Superior temporal gyrus (tissue), 1 donor: ENCODE measurements at regions not wholly inside any gene's neighbourhood (a gene's known extent, or its start where the extent isn't known, plus 50 kb on each side); places are given as distances from the start of the nearest gene placed in this dataset.

ENCODE experiments used
- DNase-seq: peaks from one replicate; pipeline ENCODE4 v3.0.0-alpha.2; 2016; ENCODE audit errors: extremely low spot score

DNA sequence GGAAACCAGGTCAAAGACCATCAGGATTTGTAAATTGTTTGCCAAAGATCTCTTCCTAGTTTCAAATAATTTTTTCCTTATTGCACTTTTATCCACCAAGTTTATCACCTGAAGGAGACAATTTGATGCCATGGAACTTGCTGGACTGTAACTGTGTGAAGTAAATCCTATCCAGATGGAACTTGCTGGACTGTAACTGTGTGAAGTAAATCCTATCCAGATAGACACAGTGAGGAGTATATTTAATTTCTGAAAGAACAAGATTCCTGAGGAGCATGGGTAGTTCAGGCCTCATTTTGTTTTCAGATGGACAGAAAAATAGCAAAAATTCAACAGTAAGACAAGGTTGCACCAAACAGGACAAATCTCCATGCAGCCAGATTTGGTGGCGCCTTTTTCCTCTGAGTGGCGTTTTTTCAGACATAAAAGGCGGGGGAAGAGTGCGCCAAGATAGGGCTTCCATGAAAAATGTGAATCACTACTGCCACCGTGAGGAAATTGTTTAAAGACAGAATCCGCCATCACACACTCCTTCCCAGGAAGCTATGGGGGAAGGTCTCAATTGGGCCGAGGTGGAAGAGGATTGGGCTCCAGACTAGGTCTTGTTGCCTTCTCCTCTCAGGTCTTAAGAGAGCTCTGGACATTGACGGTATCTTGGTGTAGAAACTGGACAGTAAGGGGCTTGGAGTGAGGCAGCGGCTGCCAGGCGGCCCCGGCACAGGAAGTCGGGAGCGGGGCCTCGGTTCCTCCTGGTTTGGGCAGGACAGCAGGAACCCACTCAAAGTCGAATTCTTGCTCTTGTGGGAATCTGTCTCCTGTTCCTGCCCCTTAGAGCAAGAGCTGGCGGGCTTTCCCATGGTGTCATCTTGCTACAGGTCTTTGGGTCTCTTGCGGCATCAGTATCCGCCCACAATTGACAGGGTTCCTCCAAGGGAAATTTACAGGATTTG lies 234.7 kb downstream of the OR13H1 start:
- no peak for DNase-seq

DNA sequence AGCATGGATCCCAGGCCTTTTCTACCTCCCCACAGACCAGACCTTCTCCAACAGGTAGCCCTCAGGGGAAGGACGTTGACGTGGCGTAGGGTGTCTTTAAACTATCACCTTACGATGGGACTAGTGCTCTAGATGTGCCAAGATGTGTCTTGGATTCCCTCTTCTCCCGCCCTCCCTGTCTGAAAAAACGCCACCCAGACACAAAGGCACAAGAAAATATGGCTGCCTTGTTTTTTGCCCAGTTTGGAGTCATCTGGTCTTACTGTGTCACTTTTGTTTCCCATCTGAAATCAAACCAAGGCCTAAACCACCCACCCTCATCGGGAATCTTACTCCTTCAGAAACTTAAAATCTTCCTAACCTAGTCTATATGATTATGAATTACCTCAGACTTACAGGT lies 235.4 kb downstream of the OR13H1 start:
- no peak for DNase-seq

DNA sequence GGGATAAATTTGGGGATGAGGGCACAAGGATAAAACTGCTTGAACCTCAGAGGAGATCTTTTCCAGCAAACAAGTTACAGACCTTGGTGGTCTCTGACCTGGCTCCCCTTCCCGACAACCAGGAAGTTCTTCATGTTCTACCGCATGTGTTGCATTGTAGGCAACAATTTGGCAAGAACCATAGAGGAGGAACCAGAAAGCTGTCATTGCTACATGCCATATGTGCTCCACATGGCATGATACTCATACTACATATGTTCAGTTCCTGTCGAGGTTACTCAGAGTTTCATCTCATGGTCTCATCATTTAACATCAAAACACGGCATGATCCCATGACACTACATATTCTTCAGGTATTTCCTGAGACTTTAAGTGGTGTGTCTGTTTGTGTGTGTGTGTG lies 235.9 kb downstream of the OR13H1 start:
- no peak for DNase-seq

DNA sequence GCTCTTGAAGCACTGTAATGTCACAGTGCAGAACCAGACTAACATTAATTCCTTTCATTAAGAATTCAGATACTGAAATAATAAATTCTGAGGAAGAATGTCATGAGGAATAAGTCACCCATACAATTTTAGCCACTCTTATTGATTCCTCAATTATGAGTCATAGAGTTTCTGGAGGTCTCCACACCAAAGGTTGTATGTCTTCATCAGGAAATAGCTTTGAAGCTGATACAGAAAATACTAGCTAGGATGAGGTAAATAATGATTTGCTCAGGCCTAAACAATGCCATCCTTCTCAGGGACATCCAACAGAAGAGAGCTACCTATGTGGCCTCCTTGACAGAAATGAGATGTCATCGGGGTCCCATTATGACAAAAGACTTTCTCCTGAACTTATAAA lies 238.8 kb downstream of the OR13H1 start:
- DNase-seq, result no peak

DNA sequence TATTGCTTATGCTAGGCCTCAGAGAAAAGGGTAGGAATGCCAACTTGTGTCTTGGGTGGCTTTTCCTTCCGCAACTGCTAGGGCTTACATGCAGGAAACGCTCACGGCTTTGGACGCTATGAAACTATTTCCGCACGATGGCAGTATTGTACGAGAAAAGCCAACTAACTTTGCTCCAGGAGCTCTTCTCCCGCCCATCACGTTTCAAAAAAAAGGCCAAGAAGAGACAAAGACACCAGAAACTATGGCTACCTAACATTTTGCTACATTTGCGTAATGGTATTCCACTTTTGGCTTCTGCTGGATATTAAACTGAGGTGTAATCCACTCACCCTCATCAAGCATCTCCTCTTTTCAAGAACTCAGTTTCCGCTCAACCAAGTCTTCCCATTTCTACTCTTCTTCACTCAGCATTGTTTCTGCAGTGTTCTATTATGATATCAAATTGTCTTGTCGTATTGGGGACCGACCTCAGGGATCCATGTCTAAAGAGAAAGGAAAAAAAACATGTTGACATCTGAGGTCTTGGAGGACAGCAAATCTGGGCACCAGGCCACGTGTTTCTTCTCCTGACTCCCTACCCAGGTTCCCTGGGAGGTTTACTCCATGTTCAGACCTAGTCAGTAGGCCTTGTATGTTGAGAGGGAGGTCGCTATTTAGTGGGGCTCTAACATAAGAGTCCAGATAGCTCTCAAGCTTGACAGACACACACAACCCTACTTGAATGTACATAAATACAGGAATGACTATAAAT lies 239.4 kb upstream of the STK26 start:
- DNase-seq, result no peak

DNA sequence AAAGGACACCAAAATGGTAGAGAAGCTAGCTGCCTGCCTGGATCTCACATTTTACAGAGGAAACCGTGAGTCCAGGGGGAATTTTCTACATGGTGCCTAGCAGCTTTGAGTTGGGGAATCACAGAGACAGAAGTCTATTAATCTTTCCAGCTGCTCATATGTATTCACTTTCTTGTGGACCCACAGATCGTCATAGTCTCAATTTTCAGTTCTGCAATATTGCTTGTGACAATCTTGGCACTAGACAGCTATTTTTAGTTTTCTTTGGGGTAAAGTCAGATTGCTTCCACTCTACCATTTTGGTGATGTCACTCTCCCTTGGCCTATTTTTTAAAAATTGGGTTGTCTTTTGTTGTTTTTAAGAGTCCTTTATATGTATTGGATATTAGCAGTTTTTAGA lies 233.4 kb upstream of the STK26 start:
- DNase-seq, result no peak

DNA sequence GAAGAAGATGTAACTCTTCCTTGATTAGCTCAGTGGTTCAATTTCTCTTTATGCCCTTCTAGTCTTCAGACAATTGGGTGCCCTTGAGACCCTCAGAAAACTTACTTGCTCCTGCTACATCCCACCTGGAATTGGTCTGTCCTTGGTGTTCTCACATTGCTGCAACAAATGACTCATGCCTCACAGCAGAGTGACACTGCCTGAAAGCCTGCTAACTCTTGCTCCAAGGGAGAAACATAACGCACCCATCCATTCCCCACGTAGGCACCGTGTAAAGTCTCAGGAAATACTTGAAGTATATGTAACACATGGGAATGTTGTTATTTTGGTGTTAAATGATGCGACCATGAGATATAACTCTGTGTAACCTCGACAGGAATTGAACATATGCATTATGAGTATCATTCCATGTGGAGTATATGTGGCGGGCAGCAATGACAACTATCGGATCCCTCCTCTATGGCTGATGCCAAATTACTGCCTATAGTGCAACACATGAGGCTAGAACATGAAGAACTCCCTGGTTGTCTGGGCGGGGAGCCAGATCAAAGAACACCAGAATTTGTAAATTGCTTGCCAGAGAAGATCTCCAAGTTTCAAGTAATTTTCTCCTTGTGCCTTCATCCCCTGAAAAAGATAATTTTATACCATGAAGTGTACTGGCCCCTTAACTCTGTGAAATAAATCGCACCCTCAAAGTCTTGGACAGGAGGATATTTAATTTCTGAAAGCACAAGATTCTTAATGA lies 231.3 kb upstream of the STK26 start:
- DNase-seq, result no peak

DNA sequence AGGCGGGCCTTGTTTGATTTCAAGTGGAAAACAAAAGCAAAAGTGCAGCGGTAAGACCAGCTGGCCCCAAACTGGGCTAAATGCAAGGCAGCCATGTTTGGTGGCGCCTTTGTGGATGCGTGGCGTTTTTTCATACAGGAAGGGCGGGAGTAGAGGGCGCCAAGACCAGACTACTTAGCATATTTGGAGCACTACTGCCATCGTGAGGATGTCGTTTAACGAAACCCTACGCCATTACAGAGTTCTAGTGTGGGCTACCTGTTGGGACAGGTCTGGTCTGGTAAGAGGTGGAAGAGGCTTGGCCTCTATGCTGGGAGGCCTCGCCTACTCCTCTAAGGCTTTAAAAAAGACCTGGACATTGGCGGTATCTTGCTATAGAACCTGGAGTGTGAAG lies 230.7 kb upstream of the STK26 start:
- DNase-seq, result no peak

DNA sequence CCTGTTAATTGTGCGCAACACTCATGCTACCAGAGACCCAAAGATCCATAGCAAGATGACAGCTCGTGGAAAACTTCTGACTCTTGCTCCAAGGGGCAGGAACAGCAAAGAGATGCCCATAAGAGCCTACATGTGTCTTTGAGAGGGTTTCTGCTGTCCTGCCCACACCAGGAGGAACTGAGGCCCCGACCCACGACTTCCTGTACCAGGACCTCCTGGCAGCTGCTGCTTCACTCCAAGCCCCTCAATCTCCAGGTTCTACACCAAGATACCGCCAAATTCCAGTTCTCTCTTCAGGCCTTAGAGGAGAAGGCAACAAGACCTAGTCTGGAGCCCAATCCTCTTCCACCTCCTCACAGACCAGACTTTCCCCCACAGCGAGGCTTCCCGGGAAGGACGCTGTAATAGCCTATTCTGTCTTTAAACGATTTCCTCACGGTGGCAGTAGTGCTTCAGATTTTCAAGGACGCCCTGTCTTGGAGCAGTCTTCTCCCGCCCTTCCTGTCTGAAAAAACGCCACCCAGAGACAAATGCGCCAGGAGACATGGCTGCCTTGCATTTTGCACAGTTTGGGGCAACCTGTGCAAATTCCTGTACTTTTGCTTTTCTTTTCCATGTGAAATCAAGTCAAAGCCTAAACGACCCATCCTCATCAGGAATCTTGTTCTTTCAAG lies 230.2 kb upstream of the STK26 start:
- no peak for DNase-seq

DNA sequence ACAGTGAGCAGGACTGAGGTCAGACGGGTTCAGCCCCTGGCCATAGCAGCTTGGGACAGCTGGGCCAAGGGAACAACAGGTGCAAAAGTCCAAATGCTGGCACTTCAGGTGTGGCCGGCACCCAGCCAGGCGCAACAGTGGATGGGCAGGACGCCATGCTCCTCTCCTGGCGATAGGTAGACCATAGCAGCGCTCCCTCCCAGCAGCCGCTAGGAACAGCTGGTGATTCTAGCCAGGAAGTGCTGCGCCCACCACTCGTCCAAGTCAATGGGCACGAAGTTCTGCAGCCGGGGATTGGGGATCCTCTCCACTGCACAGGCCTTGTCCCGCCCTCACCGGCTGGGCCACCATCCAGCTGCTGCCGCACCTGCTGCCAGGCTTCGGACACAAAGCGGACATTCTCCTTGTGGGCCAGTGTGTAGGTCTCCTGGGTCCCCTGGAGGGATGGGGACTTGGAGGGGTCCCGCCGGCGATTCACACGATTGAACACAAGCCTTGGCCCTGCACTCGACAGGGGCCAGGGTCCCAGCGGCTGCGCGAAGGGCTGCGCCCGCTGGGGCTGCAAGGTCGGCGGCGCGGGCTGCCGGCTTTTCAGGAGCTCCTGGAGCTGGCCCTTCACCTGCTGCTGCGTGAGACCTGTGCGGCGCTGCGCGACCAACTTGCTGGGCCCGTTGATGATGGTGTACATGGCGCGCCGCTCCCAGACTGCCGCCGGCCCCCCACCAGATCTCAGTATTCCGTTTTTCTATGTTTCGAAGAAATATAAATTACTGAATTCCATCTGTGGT lies 227.5 kb upstream of the STK26 start:
- no peak for DNase-seq

DNA sequence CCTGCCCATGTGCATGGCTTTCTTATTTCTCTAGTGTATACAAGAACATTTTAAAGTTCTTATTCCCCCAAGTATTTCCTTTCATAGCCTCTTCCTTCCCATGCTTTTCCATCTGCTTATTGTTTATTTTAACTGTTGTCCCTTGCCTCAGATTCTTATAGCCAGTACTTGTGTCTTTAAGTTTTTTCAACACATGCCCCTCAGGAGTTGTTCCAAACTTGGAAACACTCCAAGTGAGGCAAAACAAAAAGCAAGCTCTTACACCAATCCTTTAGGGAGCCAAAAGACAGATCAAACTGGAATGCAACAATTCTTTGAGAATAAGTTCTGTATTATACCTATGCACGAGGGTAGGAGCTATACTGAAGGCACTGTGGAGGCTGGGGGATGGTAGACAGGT lies 222.0 kb upstream of the STK26 start:
- no peak for DNase-seq

DNA sequence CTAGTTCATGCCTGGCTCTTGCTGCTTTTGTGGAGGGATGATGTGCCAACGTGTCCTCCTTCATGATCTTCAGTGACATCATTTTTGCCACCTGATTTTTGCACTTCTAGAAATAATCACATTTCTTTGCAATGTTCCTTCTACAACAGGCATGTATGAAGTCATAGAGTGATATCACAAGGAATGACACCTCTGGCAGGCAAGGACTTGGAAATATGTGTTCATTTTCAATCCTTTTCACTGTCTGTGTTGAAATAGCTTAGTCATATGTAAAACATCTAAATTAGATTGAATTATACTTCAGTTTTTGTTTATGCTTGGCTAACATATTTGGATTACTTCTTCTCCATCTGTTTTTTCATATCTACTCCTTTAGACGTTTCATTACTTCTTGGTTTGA lies 221.2 kb upstream of the STK26 start:
- no peak for DNase-seq

DNA sequence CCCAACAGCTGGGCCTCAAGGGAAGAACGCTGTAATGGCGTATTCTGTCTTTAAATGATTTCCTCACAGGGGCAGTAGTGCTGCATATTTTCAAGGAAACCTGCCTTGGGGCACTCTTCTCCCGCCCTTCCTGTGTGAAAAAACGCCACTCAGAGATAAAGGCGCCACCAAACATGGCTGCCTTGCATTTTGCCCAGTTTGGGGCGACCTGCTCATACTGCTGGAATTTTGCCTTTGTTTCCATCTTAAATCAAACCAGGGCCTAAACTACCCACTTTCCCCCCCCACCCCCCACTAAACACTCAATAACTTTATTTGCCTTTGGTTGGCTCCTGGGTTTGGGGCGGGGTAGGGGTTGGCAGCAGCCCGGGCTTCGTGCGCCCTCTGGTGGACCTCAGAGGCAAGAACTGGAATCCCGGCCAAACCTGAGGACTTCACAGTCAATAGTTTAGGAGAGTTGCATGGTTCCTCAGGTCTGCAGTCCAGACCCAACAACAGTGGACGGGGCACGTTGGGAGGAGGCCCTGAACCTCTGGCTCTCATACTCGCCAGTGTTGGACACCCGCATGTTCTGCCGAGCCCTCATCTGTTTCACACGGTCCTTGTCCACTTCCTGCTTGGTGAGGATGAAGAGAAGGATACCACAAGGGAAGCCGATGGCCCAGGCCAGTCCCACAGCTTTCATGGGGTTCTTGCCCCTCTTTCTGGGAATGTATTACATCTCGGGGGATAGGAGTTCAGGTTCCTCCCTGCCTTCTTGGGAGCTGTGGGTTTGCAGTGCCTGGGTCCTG lies 220.1 kb upstream of the STK26 start:
- no peak for DNase-seq

DNA sequence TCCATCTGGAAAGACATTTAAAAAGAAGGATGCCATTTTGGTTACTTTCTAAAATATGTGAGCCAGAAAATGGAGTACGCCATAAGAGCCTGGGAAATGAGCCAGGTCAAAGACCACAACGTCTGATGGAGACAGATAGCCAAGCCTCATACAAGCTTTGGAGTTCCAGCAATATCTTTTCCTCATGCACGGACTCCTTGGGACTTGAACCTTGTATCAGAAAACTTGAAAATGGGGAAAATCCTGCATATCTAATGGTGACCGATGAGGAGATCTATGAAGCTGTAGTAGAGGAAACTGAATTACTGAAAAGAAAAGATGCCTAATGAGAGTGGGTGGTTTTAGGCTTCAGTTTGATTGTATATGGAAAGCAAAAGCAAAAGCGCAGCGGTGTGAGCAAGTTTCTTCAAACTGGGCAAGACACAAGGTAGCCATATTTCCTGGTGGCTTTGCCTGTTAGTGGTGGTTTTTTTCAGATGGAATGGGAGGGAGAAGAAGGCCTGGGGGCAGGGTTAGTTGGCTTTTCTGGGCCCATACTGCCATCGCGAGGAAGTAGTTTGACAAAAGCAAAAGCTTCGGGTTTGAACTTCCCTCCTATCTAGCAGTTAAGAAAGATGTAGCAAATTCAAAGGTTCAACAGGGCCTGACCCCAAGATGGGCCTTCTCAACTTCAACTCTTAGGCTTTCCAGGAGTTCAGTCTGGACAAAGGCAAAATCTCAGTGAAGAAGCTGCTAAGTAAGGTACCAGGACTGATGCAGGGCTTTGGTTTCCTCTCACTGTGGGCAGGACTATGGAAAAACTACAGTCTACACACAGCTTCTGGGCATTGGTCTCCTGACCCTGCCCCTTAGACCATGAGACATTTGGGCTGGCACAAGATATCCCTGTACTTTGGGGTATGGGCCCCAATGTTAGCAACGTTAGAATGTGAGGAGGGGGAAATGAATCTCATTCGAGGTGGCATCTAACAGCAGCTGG lies 210.0 kb upstream of the STK26 start:
- DNase-seq, result peak; percentile 37

DNA sequence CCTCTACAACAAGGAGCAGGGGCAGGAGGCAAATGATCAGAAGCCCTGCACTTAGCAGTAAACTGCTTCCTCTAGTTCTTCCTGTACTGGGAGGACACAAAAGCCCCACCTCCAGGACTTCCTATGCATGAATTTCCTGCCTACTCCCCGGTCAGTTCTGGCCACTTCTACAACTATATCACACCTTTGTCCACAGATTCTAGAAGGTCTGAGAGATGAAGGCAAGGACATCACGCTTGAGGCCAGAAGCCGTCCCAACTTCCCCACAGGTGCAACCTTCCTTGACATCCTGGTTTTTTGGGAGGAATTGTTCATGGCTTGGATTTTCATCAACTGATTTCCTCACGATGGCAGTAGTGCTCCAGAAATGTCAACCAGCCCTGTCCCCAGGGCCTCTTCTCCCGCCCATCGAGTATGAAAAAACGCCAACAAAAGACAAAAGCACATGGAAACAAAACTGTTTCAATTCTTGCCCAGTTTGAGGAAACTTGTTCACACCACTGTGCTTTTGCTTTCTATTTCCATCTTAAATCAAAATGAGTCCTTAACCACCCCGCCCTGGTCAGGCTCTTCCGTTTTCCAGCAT lies 206.5 kb upstream of the STK26 start:
- DNase-seq, result peak; percentile 74

DNA sequence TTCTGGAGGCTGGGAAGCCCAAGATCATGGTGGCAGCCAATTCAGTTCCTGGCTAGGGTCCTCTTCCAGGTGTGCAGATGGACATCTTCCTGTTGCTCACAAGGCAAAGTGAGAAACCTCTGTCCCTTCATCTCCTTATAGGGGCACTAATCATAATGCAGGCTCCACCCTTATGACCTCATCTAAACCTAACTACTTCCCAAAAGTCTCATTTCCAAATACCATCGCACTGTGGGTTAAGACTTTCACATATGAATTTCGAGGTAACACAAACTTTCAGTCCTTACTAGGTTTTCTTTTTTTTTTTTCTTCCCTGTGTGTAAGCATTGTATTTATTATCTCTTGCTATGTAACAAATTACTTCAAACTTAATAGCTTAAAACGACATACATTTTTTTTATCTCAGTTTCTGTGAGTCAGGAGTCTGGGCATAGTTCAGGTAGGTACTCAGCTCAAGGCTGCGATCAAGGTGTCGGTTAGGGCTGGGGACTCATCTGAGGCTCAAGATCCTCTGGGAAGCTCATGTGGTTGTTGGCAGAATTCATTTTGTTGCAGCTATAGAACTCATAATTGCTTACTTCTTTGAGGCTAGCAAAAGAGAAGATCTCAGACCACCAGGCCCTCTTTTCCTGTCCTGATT lies 204.7 kb upstream of the STK26 start:
- DNase-seq, result no peak

DNA sequence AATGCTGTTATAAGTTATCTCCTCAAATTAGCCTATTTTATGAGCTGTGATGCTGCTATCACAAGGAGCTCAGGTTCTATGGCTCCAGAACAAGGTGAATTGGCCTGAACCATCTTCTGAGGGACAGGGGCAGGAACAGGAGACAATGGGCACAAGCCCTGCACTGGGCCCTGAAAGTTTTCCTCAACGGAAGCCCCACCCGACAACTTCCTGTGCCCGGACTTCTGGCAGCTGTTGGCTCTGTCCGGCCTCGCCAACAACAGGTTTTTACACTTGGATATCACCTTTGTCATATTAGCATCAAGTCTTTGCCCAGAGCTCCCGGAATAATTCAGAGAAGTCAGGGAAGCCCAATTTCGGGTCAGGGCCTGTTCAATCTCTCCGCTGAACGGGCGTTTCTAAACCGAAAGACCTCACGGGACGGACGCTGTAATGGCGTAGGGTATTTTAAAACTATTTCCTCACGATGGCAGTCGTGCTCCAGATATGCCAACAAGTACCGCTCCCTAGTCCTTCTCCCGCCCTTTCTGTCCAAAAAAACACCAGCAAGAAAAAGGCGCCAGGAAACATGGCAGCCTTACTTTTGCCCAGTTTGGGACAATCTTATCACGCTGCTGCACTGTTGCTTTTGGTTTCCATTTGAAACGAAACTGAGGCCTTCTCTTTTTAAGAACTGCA lies 201.0 kb upstream of the STK26 start:
- no peak for DNase-seq

DNA sequence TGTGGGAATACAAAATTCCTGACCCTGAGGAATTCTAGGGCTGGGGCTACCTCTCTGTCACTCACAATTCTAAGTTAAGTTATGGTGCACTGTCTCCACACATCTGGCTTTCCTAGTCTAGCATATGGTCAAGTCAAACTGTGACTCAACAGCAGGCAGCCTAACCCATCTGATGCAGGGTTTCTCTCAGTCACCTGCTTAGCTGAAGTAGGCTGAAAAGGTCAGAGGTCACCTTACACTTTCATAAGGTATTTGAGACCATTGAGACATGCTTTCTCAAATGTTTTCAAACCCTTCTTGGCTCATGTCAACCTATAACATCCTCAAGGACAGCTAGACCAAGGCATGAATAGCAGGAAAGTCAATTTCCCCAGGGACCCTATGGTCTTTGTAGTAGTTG lies 196.5 kb upstream of the STK26 start:
- no peak for DNase-seq
